ENCODE measurements at regions not wholly inside any gene's neighbourhood (a gene's known extent, or its start where the extent isn't known, plus 50 kb on each side); places are given as distances from the start of the nearest gene placed in this dataset.

- no peak overlapping the region for H3K27ac Mint-ChIP-seq
- no peaks in the 10 kb centered on the region for H3K36me3 Mint-ChIP-seq
- no peaks in the 10 kb centered on the region for H3K4me1 Mint-ChIP-seq
- no peak overlapping the region for H3K4me3 Mint-ChIP-seq
- DNase-seq, result no peak
- peaks cover 2 to 7% (median 3%) of the 10 kb centered on the region in 3 donors for H3K27me3 Mint-ChIP-seq (ENCODE audit: low read depth in 3 of 3)
- peaks cover 0 to 3% (median 0%) of the 10 kb centered on the region in 6 donors for H3K9me3 Mint-ChIP-seq
These were observed 94.9 kb upstream of the SPTLC3 start for GRCh38 chr20:12913781-12914443.

- no peak for DNase-seq
- H3K36me3 Mint-ChIP-seq, result no peaks in the 10 kb centered on the region
- H3K9me3 Mint-ChIP-seq, result peaks cover 0 to 3% (median 0%) of the 10 kb centered on the region in 6 donors
- H3K27me3 Mint-ChIP-seq (ENCODE audit: low read depth in 3 of 3), result peaks cover 0 to 8% (median 4%) of the 10 kb centered on the region in 3 donors
- no peaks in the 10 kb centered on the region for H3K4me1 Mint-ChIP-seq
- H3K4me3 Mint-ChIP-seq, result no peak overlapping the region
- peak overlapping the region in 1 of 6 donors; percentile 22 for H3K27ac Mint-ChIP-seq
These were observed 94.0 kb upstream of the SPTLC3 start for GRCh38 chr20:12914804-12915203.

GRCh38 chr20:12916699-12917098, 92.1 kb upstream of the SPTLC3 start:
- H3K4me3 Mint-ChIP-seq, result no peak overlapping the region

GRCh38 chr20:12924126-12924525, 84.6 kb upstream of the SPTLC3 start:
- H3K36me3 Mint-ChIP-seq, result peaks cover 0 to 6% (median 3%) of the 10 kb centered on the region in 3 donors
- H3K27me3 Mint-ChIP-seq (ENCODE audit: low read depth in 3 of 3), result peaks cover 0 to 4% (median 3%) of the 10 kb centered on the region in 3 donors
- H3K4me3 Mint-ChIP-seq, result no peak overlapping the region
- DNase-seq, result no peak
- peaks cover 28 to 42% of the 10 kb centered on the region in 2 donors for H3K4me1 Mint-ChIP-seq
- H3K9me3 Mint-ChIP-seq, result peaks cover 0 to 12% (median 0%) of the 10 kb centered on the region in 6 donors
- no peak overlapping the region for H3K27ac Mint-ChIP-seq

More at GRCh38 chr20:12916699-12917098, 92.1 kb upstream of the SPTLC3 start:
- no peaks in the 10 kb centered on the region for H3K4me1 Mint-ChIP-seq
- H3K27ac Mint-ChIP-seq, result no peak overlapping the region
- H3K27me3 Mint-ChIP-seq (ENCODE audit: low read depth in 3 of 3), result peaks cover 0 to 11% (median 4%) of the 10 kb centered on the region in 3 donors
- H3K9me3 Mint-ChIP-seq, result peaks cover 0 to 5% (median 0%) of the 10 kb centered on the region in 6 donors
- no peak for DNase-seq
- H3K36me3 Mint-ChIP-seq, result peaks cover 0 to under 1% (median 0%) of the 10 kb centered on the region in 3 donors

- peak overlapping the region; percentile 4 to 59 (median 42) for H3K4me3 Mint-ChIP-seq
- H3K4me1 Mint-ChIP-seq, result peaks cover 37 to 53% of the 10 kb centered on the region in 2 donors
- peaks cover 0 to 12% (median 0%) of the 10 kb centered on the region in 6 donors for H3K9me3 Mint-ChIP-seq
- peaks cover 0 to 6% (median 3%) of the 10 kb centered on the region in 3 donors for H3K36me3 Mint-ChIP-seq
- peak overlapping the region in 3 of 6 donors; percentile 13 to 83 (median 72) for H3K27ac Mint-ChIP-seq
- DNase-seq, result peak; percentile 48 to 73 (median 53)
- H3K27me3 Mint-ChIP-seq (ENCODE audit: low read depth in 3 of 3), result peaks cover 0 to 4% (median 2%) of the 10 kb centered on the region in 3 donors
These were observed 83.5 kb upstream of the SPTLC3 start for GRCh38 chr20:12925210-12925755.

- Mint-ChIP-seq H3K27me3 (ENCODE audit: low read depth in 3 of 3) (peaks cover 0 to 4% (median 2%) of the 10 kb centered on the region in 3 donors), H3K36me3 (peaks cover 0 to 6% (median 3%) of the 10 kb centered on the region in 3 donors), H3K27ac (peak overlapping the region in 3 of 6 donors; percentile 19 to 82 (median 36)), H3K4me3 (no peak overlapping the region), H3K4me1 (peaks cover 37 to 58% of the 10 kb centered on the region in 2 donors), H3K9me3 (peaks cover 0 to 12% (median 0%) of the 10 kb centered on the region in 6 donors)
- DNase-seq, result no peak
These were observed 82.6 kb upstream of the SPTLC3 start for GRCh38 chr20:12925863-12926793.

- Mint-ChIP-seq H3K4me1 (peaks cover 37 to 63% of the 10 kb centered on the region in 2 donors), H3K36me3 (peaks cover 0 to 3% (median 0%) of the 10 kb centered on the region in 3 donors), H3K27me3 (ENCODE audit: low read depth in 3 of 3) (peaks cover 0 to 3% (median 0%) of the 10 kb centered on the region in 3 donors), H3K9me3 (peaks cover 0 to 3% (median 0%) of the 10 kb centered on the region in 6 donors), H3K4me3 (peak overlapping the region in 2 of 5 donors; percentile 10 to 15), H3K27ac (peak overlapping the region in 5 of 6 donors; percentile 5 to 82 (median 60))
- DNase-seq, result no peak
These were observed 81.3 kb upstream of the SPTLC3 start for GRCh38 chr20:12927489-12927888.

GRCh38 chr20:12928358-12928754, 80.4 kb upstream of the SPTLC3 start:
- Mint-ChIP-seq H3K27me3 (ENCODE audit: low read depth in 3 of 3) (peaks cover 0 to 3% (median 0%) of the 10 kb centered on the region in 3 donors), H3K27ac (peak overlapping the region; percentile 31 to 83 (median 76)), H3K4me3 (peak overlapping the region; percentile 18 to 64 (median 54)), H3K36me3 (no peaks in the 10 kb centered on the region), H3K9me3 (no peaks in the 10 kb centered on the region), H3K4me1 (peaks cover 37 to 63% of the 10 kb centered on the region in 2 donors)
- peak; percentile 17 to 45 (median 24) for DNase-seq

- peak; percentile 21 to 53 (median 25) for DNase-seq
- H3K27me3 Mint-ChIP-seq (ENCODE audit: low read depth in 3 of 3), result peaks cover 0 to 3% (median 0%) of the 10 kb centered on the region in 3 donors
- no peaks in the 10 kb centered on the region for H3K9me3 Mint-ChIP-seq
- peak overlapping the region; percentile 18 to 64 (median 54) for H3K4me3 Mint-ChIP-seq
- peaks cover 37 to 63% of the 10 kb centered on the region in 2 donors for H3K4me1 Mint-ChIP-seq
- H3K27ac Mint-ChIP-seq, result peak overlapping the region; percentile 31 to 83 (median 76)
- H3K36me3 Mint-ChIP-seq, result no peaks in the 10 kb centered on the region
These were observed 79.9 kb upstream of the SPTLC3 start for GRCh38 chr20:12928755-12929401.

- DNase-seq, result no peak
- H3K36me3 Mint-ChIP-seq, result peaks cover 0 to 3% (median 2%) of the 10 kb centered on the region in 3 donors
- H3K27me3 Mint-ChIP-seq (ENCODE audit: low read depth in 3 of 3), result peaks cover 0 to 5% (median 0%) of the 10 kb centered on the region in 3 donors
- peaks cover 0 to 3% (median 0%) of the 10 kb centered on the region in 6 donors for H3K9me3 Mint-ChIP-seq
- no peak overlapping the region for H3K4me3 Mint-ChIP-seq
- H3K27ac Mint-ChIP-seq, result no peak overlapping the region
- H3K4me1 Mint-ChIP-seq, result peaks cover 13 to 26% of the 10 kb centered on the region in 2 donors
These were observed 72.8 kb upstream of the SPTLC3 start for GRCh38 chr20:12936020-12936419.

- Mint-ChIP-seq H3K27me3 (ENCODE audit: low read depth in 3 of 3) (peaks cover 0 to 5% (median 0%) of the 10 kb centered on the region in 3 donors), H3K4me1 (peaks cover 13 to 24% of the 10 kb centered on the region in 2 donors), H3K27ac (peak overlapping the region in 1 of 6 donors; percentile 88), H3K4me3 (no peak overlapping the region), H3K9me3 (peaks cover 0 to 3% (median 0%) of the 10 kb centered on the region in 6 donors), H3K36me3 (peaks cover 0 to 3% (median 2%) of the 10 kb centered on the region in 3 donors)
- DNase-seq, result no peak
These were observed 72.2 kb upstream of the SPTLC3 start for GRCh38 chr20:12936524-12936923.

GRCh38 chr20:12941025-12941424, 67.7 kb upstream of the SPTLC3 start:
- H3K36me3 Mint-ChIP-seq, result peaks cover 0 to 10% (median 0%) of the 10 kb centered on the region in 3 donors
- H3K27me3 Mint-ChIP-seq (ENCODE audit: low read depth in 3 of 3), result no peaks in the 10 kb centered on the region
- no peak overlapping the region for H3K27ac Mint-ChIP-seq
- no peak overlapping the region for H3K4me3 Mint-ChIP-seq
- H3K9me3 Mint-ChIP-seq, result no peaks in the 10 kb centered on the region
- H3K4me1 Mint-ChIP-seq, result peaks cover 6 to 21% of the 10 kb centered on the region in 2 donors
- DNase-seq, result no peak

GRCh38 chr20:12942123-12942522, 66.6 kb upstream of the SPTLC3 start:
- no peak overlapping the region for H3K4me3 Mint-ChIP-seq
- H3K9me3 Mint-ChIP-seq, result no peaks in the 10 kb centered on the region
- H3K4me1 Mint-ChIP-seq, result peaks cover 0 to 17% of the 10 kb centered on the region in 2 donors
- no peak overlapping the region for H3K27ac Mint-ChIP-seq
- peaks cover 0 to 8% (median 0%) of the 10 kb centered on the region in 3 donors for H3K36me3 Mint-ChIP-seq
- DNase-seq, result no peak
- peaks cover 0 to 2% (median 0%) of the 10 kb centered on the region in 3 donors for H3K27me3 Mint-ChIP-seq (ENCODE audit: low read depth in 3 of 3)

Measured in immature natural killer cell (primary cell).